Loucy (cell line): ENCODE measurements at regions not wholly inside any gene's neighbourhood (a gene's known extent, or its start where the extent isn't known, plus 50 kb on each side); places are given as distances from the start of the nearest gene placed in this dataset.

ENCODE experiments used
- H2AFZ ChIP-seq: fragments of 200-600 bp; sonication (generic); 2 replicates; pipeline ENCODE4 v1.6.0; 2016; ENCODE audit warnings: antibody characterized with exemption, mild to moderate bottlenecking, low read length, moderate library complexity
- H3F3A ChIP-seq: fragments of 200-600 bp; 2 replicates; pipeline ENCODE4 v1.6.0; 2016; ENCODE audit warnings: antibody characterized with exemption, low read depth, mild to moderate bottlenecking
- H3K27me3 ChIP-seq: fragments of 200-600 bp; sonication (generic); 2 replicates; pipeline ENCODE4 v1.6.1; 2014; ENCODE audit warnings: low read length, mild to moderate bottlenecking; ENCODE audit not compliant: insufficient read depth, poor library complexity, severe bottlenecking
- H3K36me3 ChIP-seq: fragments of 200-600 bp; sonication (generic); 2 replicates; pipeline ENCODE4 v1.6.1; 2016; ENCODE audit warnings: low read length; ENCODE audit not compliant: insufficient read depth
- H3K4me1 ChIP-seq: fragments of 200-600 bp; sonication (generic); 2 replicates; pipeline ENCODE4 v1.5.1; 2014; ENCODE audit warnings: low read length, mild to moderate bottlenecking; ENCODE audit not compliant: insufficient read depth, poor library complexity, severe bottlenecking
- H3K4me2 ChIP-seq: fragments of 200-600 bp; sonication (generic); 2 replicates; pipeline ENCODE4 v1.6.0; 2014; ENCODE audit warnings: antibody characterized with exemption, low read length, low read depth, mild to moderate bottlenecking; ENCODE audit not compliant: poor library complexity, severe bottlenecking
- H3K4me3 ChIP-seq: fragments of 200-600 bp; sonication (generic); 2 replicates; pipeline ENCODE4 v1.5.1; 2014; ENCODE audit warnings: low read length, mild to moderate bottlenecking, mixed read lengths; ENCODE audit not compliant: poor library complexity, severe bottlenecking
- H3K79me2 ChIP-seq: fragments of 200-600 bp; sonication (generic); 2 replicates; pipeline ENCODE4 v1.6.1; 2014; ENCODE audit warnings: low read length; ENCODE audit not compliant: insufficient read depth
- H3K9ac ChIP-seq: fragments of 200-600 bp; sonication (generic); 2 replicates; pipeline ENCODE4 v1.6.0; 2014; ENCODE audit warnings: mild to moderate bottlenecking, low read depth, low read length, moderate library complexity; ENCODE audit not compliant: poor library complexity, severe bottlenecking
- H3K9me2 ChIP-seq: fragments of 200-600 bp; sonication (generic); replicated peaks from 2 replicates; pipeline ENCODE4 v1.6.1; 2016; ENCODE audit warnings: low read depth, low read length, mixed read lengths
- H3K9me3 ChIP-seq: fragments of 200-600 bp; sonication (generic); 2 replicates; pipeline ENCODE4 v1.6.1; 2014; ENCODE audit warnings: mild to moderate bottlenecking, antibody characterized with exemption, low read length, low read depth; ENCODE audit not compliant: insufficient read depth
- H4K20me1 ChIP-seq: fragments of 200-600 bp; sonication (generic); 2 replicates; pipeline ENCODE4 v1.6.0; 2014; ENCODE audit warnings: antibody characterized with exemption, low read length, mild to moderate bottlenecking; ENCODE audit not compliant: insufficient read depth, poor library complexity, severe bottlenecking
- CTCF ChIP-seq: fragments of 200-600 bp; sonication (generic); conservative IDR thresholded peaks from 2 replicates; pipeline ENCODE4 v1.5.1; 2014; ENCODE audit warnings: mild to moderate bottlenecking, antibody characterized with exemption, low read length
- EZH2phosphoT487 ChIP-seq: fragments of 200-600 bp; IDR thresholded peaks from 2 replicates; pipeline ENCODE4 v1.6.1; 2018; ENCODE audit warnings: antibody characterized with exemption, mild to moderate bottlenecking, moderate library complexity, borderline replicate concordance

GRCh38 chr13:53683608-53684007, 655.0 kb downstream of the OLFM4 start:
- no peaks in the 10 kb centered on the region for H3K36me3 ChIP-seq
- no peaks in the 10 kb centered on the region for H3K9me3 ChIP-seq
- H2AFZ ChIP-seq, result no peak overlapping the region
- TF ChIP-seq EZH2phosphoT487 (no peak), CTCF (no peak)
- no peak overlapping the region for H3K4me2 ChIP-seq
- no peaks in the 10 kb centered on the region for H3K4me1 ChIP-seq
- H3F3A ChIP-seq, result no peaks in the 10 kb centered on the region
- H3K4me3 ChIP-seq, result no peak overlapping the region
- H3K9me2 ChIP-seq, result no peaks in the 10 kb centered on the region
- H3K27me3 ChIP-seq, result no peaks in the 10 kb centered on the region
- H3K9ac ChIP-seq, result no peak overlapping the region
- no peaks in the 10 kb centered on the region for H4K20me1 ChIP-seq
- no peaks in the 10 kb centered on the region for H3K79me2 ChIP-seq

- Histone ChIP-seq H3K4me3 (no peak overlapping the region), H3K36me3 (no peaks in the 10 kb centered on the region), H3K4me2 (no peak overlapping the region), H3K9me2 (no peaks in the 10 kb centered on the region), H3K27me3 (no peaks in the 10 kb centered on the region), H2AFZ (no peak overlapping the region), H3K9ac (no peak overlapping the region), H3K9me3 (0 out of 2 replicates have a peak, but pooled peaks cover 2% of the 10 kb centered on the region), H3K4me1 (no peaks in the 10 kb centered on the region), H3K79me2 (no peaks in the 10 kb centered on the region), H4K20me1 (no peaks in the 10 kb centered on the region), H3F3A (no peaks in the 10 kb centered on the region)
- TF ChIP-seq EZH2phosphoT487, result no peak
- TF ChIP-seq CTCF, result no peak
Measured at GRCh38 chr13:53691417-53691816, 662.8 kb downstream of the OLFM4 start.

GRCh38 chr13:53694814-53695532, 666.4 kb downstream of the OLFM4 start:
- 0 out of 2 replicates have a peak, but pooled peaks cover 2% of the 10 kb centered on the region for H3K9me3 ChIP-seq
- H4K20me1 ChIP-seq, result no peaks in the 10 kb centered on the region
- TF ChIP-seq EZH2phosphoT487, result no peak
- no peak for TF ChIP-seq CTCF
- no peak overlapping the region for H3K4me3 ChIP-seq
- H3K4me2 ChIP-seq, result no peak overlapping the region
- no peaks in the 10 kb centered on the region for H3K79me2 ChIP-seq
- H3K27me3 ChIP-seq, result no peaks in the 10 kb centered on the region
- H3K9me2 ChIP-seq, result no peaks in the 10 kb centered on the region
- no peaks in the 10 kb centered on the region for H3F3A ChIP-seq
- no peak overlapping the region for H2AFZ ChIP-seq
- no peaks in the 10 kb centered on the region for H3K4me1 ChIP-seq
- no peaks in the 10 kb centered on the region for H3K36me3 ChIP-seq
- no peak overlapping the region for H3K9ac ChIP-seq
